OCI-LY1 (cell line): ENCODE measurements at regions not wholly inside any gene's neighbourhood (a gene's known extent, or its start where the extent isn't known, plus 50 kb on each side); places are given as distances from the start of the nearest gene placed in this dataset.

Experiments used
- CTCF ChIP-seq: fragments of 200-600 bp; sonication (generic), shearing (Covaris generic); IDR thresholded peaks from 2 replicates; pipeline ENCODE4 v1.5.1; 2017; ENCODE audit warnings: mild to moderate bottlenecking, antibody characterized with exemption, low read length, moderate library complexity, mixed read lengths
- EZH2 ChIP-seq: fragments of 200-600 bp; sonication (generic), shearing (Covaris generic); IDR thresholded peaks from 2 replicates; pipeline ENCODE4 v1.8.0; 2017; ENCODE audit warnings: borderline replicate concordance, mixed run types, mild to moderate bottlenecking, antibody characterized with exemption, low read length, moderate library complexity, mixed read lengths

GRCh38 chr3:72237679-72238009 is 452.7 kb upstream of the PROK2 start:
- no peak for TF ChIP-seq CTCF
- TF ChIP-seq EZH2 = no peak
